ENCODE measurements at regions not wholly inside any gene's neighbourhood (a gene's known extent, or its start where the extent isn't known, plus 50 kb on each side); places are given as distances from the start of the nearest gene placed in this dataset.

GRCh38 chr18:6521803-6522418 lies 107.2 kb upstream of the L3MBTL4 start:
- no peaks in the 10 kb centered on the region for H3K4me1 ChIP-seq (ENCODE audit: control insufficient read depth, insufficient read depth, low read length)
- 73 to 91% methylated on average over 1 of the region's 1 CpG for WGBS, 2 experiments (ENCODE audit: insufficient coverage in 1 of 2, insufficient read length in 1 of 2)
- H3K4me3 ChIP-seq (ENCODE audit: low read length) = no peak overlapping the region
- H3K27me3 Mint-ChIP-seq (ENCODE audit: insufficient read depth) = no peaks in the 10 kb centered on the region
- peaks cover 10% of the 10 kb centered on the region for H3K9me3 ChIP-seq (ENCODE audit: control insufficient read depth, low read length)
- no peak overlapping the region for H3K27ac Mint-ChIP-seq
- no peak overlapping the region for H3K4me3 Mint-ChIP-seq
- H3K36me3 Mint-ChIP-seq (ENCODE audit: low read depth) = no peaks in the 10 kb centered on the region
- DNase-seq = peak; percentile 90
- H3K4me1 Mint-ChIP-seq = no peaks in the 10 kb centered on the region
- H3K27ac ChIP-seq (ENCODE audit: low read depth, low read length) = no peak overlapping the region
- H3K9ac ChIP-seq (ENCODE audit: extremely low read depth, low read length, poor library complexity, severe bottlenecking) = no peak overlapping the region
- H3K36me3 ChIP-seq (ENCODE audit: control insufficient read depth, insufficient read depth, low read length) = no peaks in the 10 kb centered on the region
- peaks cover 23% of the 10 kb centered on the region for H3K9me3 Mint-ChIP-seq
- TF ChIP-seq CTCF (conservative IDR thresholded peaks at IDR 0.05) = peak; percentile 91
- H3K27me3 ChIP-seq (ENCODE audit: control insufficient read depth, insufficient read depth, low read length, poor library complexity, severe bottlenecking) = no peaks in the 10 kb centered on the region

- peaks cover 10% of the 10 kb centered on the region for H3K9me3 ChIP-seq (ENCODE audit: control insufficient read depth, low read length)
- Mint-ChIP-seq H3K9me3 (peaks cover 11% of the 10 kb centered on the region), H3K27me3 (ENCODE audit: insufficient read depth) (no peaks in the 10 kb centered on the region), H3K4me1 (no peaks in the 10 kb centered on the region), H3K36me3 (ENCODE audit: low read depth) (no peaks in the 10 kb centered on the region), H3K27ac (no peak overlapping the region), H3K4me3 (no peak overlapping the region)
- H3K36me3 ChIP-seq (ENCODE audit: control insufficient read depth, insufficient read depth, low read length) = no peaks in the 10 kb centered on the region
- no peak for TF ChIP-seq CTCF (conservative IDR thresholded peaks at IDR 0.05)
- no peak overlapping the region for H3K9ac ChIP-seq (ENCODE audit: extremely low read depth, low read length, poor library complexity, severe bottlenecking)
- DNase-seq = no peak
- no peaks in the 10 kb centered on the region for H3K4me1 ChIP-seq (ENCODE audit: control insufficient read depth, insufficient read depth, low read length)
- H3K27ac ChIP-seq (ENCODE audit: low read depth, low read length) = no peak overlapping the region
- H3K4me3 ChIP-seq (ENCODE audit: low read length) = no peak overlapping the region
- 76 to 88% methylated on average over 1 to 2 of the region's 2 CpGs for WGBS, 2 experiments (ENCODE audit: insufficient coverage in 1 of 2, insufficient read length in 1 of 2)
- no peaks in the 10 kb centered on the region for H3K27me3 ChIP-seq (ENCODE audit: control insufficient read depth, insufficient read depth, low read length, poor library complexity, severe bottlenecking)
These were observed 110.9 kb upstream of the L3MBTL4 start for GRCh38 chr18:6525604-6526003.

- H3K27ac Mint-ChIP-seq = no peak overlapping the region
- peaks cover 16% of the 10 kb centered on the region for H3K9me3 Mint-ChIP-seq
These were observed 122.8 kb upstream of the L3MBTL4 start for GRCh38 chr18:6537475-6537874.

More at GRCh38 chr18:6537475-6537874, 122.8 kb upstream of the L3MBTL4 start:
- peaks cover 6% of the 10 kb centered on the region for H3K4me1 Mint-ChIP-seq
- no peak for DNase-seq
- Histone ChIP-seq H3K4me1 (ENCODE audit: control insufficient read depth, insufficient read depth, low read length) (no peaks in the 10 kb centered on the region), H3K9me3 (ENCODE audit: control insufficient read depth, low read length) (peaks cover 17% of the 10 kb centered on the region), H3K36me3 (ENCODE audit: control insufficient read depth, insufficient read depth, low read length) (no peaks in the 10 kb centered on the region), H3K9ac (ENCODE audit: extremely low read depth, low read length, poor library complexity, severe bottlenecking) (no peak overlapping the region), H3K4me3 (ENCODE audit: low read length) (no peak overlapping the region), H3K27me3 (ENCODE audit: control insufficient read depth, insufficient read depth, low read length, poor library complexity, severe bottlenecking) (no peaks in the 10 kb centered on the region), H3K27ac (ENCODE audit: low read depth, low read length) (no peak overlapping the region)
- WGBS, 2 experiments (ENCODE audit: insufficient coverage in 1 of 2, insufficient read length in 1 of 2) = 85 to 100% methylated on average over 1 of the region's 1 CpG
- no peaks in the 10 kb centered on the region for H3K27me3 Mint-ChIP-seq (ENCODE audit: insufficient read depth)
- H3K4me3 Mint-ChIP-seq = no peak overlapping the region
- H3K36me3 Mint-ChIP-seq (ENCODE audit: low read depth) = peaks cover 4% of the 10 kb centered on the region
- no peak for TF ChIP-seq CTCF (conservative IDR thresholded peaks at IDR 0.05)
